Skeletal muscle satellite cell (primary cell): ENCODE measurements at regions not wholly inside any gene's neighbourhood (a gene's known extent, or its start where the extent isn't known, plus 50 kb on each side); places are given as distances from the start of the nearest gene placed in this dataset.
"Not testable (repeated sequence)": the region's sequence is repeated elsewhere in the genome, so short reads cannot be mapped to it uniquely, and the experiment has no call there.

Experiments used
- H3K27me3 ChIP-seq: 2 replicates; pipeline ENCODE4 v1.7.0; 2013; ENCODE audit warnings: low read length; ENCODE audit not compliant: control insufficient read depth, insufficient read depth
- H3K36me3 ChIP-seq: 2 replicates; pipeline ENCODE4 v1.7.0; 2013; ENCODE audit warnings: mild to moderate bottlenecking, control low read depth, low read length; ENCODE audit not compliant: insufficient read depth
- H3K4me1 ChIP-seq: 2 replicates; pipeline ENCODE4 v1.7.0; 2013; ENCODE audit warnings: low read length; ENCODE audit not compliant: control insufficient read depth, insufficient read depth
- H3K4me2 ChIP-seq: 2 replicates; pipeline ENCODE4 v1.7.0; 2013; ENCODE audit warnings: mild to moderate bottlenecking, low read length
- H3K4me3 ChIP-seq: 2 replicates; pipeline ENCODE4 v1.7.0; 2013; ENCODE audit warnings: low read length
- H3K9ac ChIP-seq: 2 replicates; pipeline ENCODE4 v1.7.0; 2013; ENCODE audit warnings: mild to moderate bottlenecking, low read depth, low read length, moderate library complexity
- H3K9me3 ChIP-seq: replicated peaks from 2 replicates; pipeline ENCODE4 v1.7.0; 2013; ENCODE audit warnings: mild to moderate bottlenecking, control low read depth, low read length

- no peak overlapping the region for H3K9ac ChIP-seq
- H3K36me3 ChIP-seq, result no peaks in the 10 kb centered on the region
- H3K4me3 ChIP-seq, result no peak overlapping the region
- H3K27me3 ChIP-seq, result no peaks in the 10 kb centered on the region
- H3K4me1 ChIP-seq, result no peaks in the 10 kb centered on the region
- H3K9me3 ChIP-seq, result no peaks in the 10 kb centered on the region
- H3K4me2 ChIP-seq, result no peak overlapping the region
Observed at GRCh38 chr5:124981901-124982300, 235.5 kb upstream of the ZNF608 start.

- Histone ChIP-seq H3K4me2 (no peak overlapping the region), H3K9ac (no peak overlapping the region), H3K36me3 (no peaks in the 10 kb centered on the region), H3K4me3 (no peak overlapping the region), H3K27me3 (no peaks in the 10 kb centered on the region), H3K4me1 (no peaks in the 10 kb centered on the region), H3K9me3 (no peaks in the 10 kb centered on the region)
Observed at GRCh38 chr5:124986170-124986569, 239.7 kb upstream of the ZNF608 start.

- Histone ChIP-seq H3K9ac (no peak overlapping the region), H3K27me3 (no peaks in the 10 kb centered on the region), H3K4me1 (no peaks in the 10 kb centered on the region), H3K36me3 (no peaks in the 10 kb centered on the region), H3K9me3 (no peaks in the 10 kb centered on the region), H3K4me2 (no peak overlapping the region), H3K4me3 (no peak overlapping the region)
Observed at GRCh38 chr5:124986667-124987066, 240.2 kb upstream of the ZNF608 start.

- not testable (repeated sequence) for H3K9me3 ChIP-seq, H3K4me3 ChIP-seq, H3K36me3 ChIP-seq, H3K4me1 ChIP-seq, H3K4me2 ChIP-seq, H3K9ac ChIP-seq, H3K27me3 ChIP-seq
Observed at GRCh38 chr5:124987786-124988185, 241.3 kb upstream of the ZNF608 start.

- no peaks in the 10 kb centered on the region for H3K9me3 ChIP-seq
- H3K4me3 ChIP-seq, result no peak overlapping the region
- H3K27me3 ChIP-seq, result no peaks in the 10 kb centered on the region
- no peaks in the 10 kb centered on the region for H3K4me1 ChIP-seq
- H3K36me3 ChIP-seq, result no peaks in the 10 kb centered on the region
- H3K4me2 ChIP-seq, result no peak overlapping the region
- H3K9ac ChIP-seq, result no peak overlapping the region
Observed at GRCh38 chr5:124990723-124991122, 244.3 kb upstream of the ZNF608 start.

- Histone ChIP-seq H3K4me1 (no peaks in the 10 kb centered on the region), H3K4me3 (no peak overlapping the region), H3K4me2 (no peak overlapping the region), H3K36me3 (no peaks in the 10 kb centered on the region), H3K27me3 (no peaks in the 10 kb centered on the region), H3K9me3 (no peaks in the 10 kb centered on the region), H3K9ac (no peak overlapping the region)
Observed at GRCh38 chr5:124995421-124995820, 249.0 kb upstream of the ZNF608 start.

GRCh38 chr5:124996023-124996763 is 249.8 kb upstream of the ZNF608 start:
- H3K4me3 ChIP-seq, result no peak overlapping the region
- H3K27me3 ChIP-seq, result no peaks in the 10 kb centered on the region
- no peak overlapping the region for H3K9ac ChIP-seq
- H3K9me3 ChIP-seq, result no peaks in the 10 kb centered on the region
- no peaks in the 10 kb centered on the region for H3K36me3 ChIP-seq
- H3K4me1 ChIP-seq, result no peaks in the 10 kb centered on the region
- H3K4me2 ChIP-seq, result no peak overlapping the region

- no peak overlapping the region for H3K4me3 ChIP-seq
- no peaks in the 10 kb centered on the region for H3K36me3 ChIP-seq
- H3K4me1 ChIP-seq, result no peaks in the 10 kb centered on the region
- H3K9me3 ChIP-seq, result no peaks in the 10 kb centered on the region
- H3K9ac ChIP-seq, result no peak overlapping the region
- no peaks in the 10 kb centered on the region for H3K27me3 ChIP-seq
- no peak overlapping the region for H3K4me2 ChIP-seq
Observed at GRCh38 chr5:124996764-124997077, 250.3 kb upstream of the ZNF608 start.

GRCh38 chr5:124997186-124997893 is 250.9 kb upstream of the ZNF608 start:
- no peak overlapping the region for H3K4me3 ChIP-seq
- no peak overlapping the region for H3K4me2 ChIP-seq
- H3K27me3 ChIP-seq, result no peaks in the 10 kb centered on the region
- no peaks in the 10 kb centered on the region for H3K9me3 ChIP-seq
- H3K36me3 ChIP-seq, result no peaks in the 10 kb centered on the region
- H3K9ac ChIP-seq, result no peak overlapping the region
- no peaks in the 10 kb centered on the region for H3K4me1 ChIP-seq

- H3K4me2 ChIP-seq, result no peak overlapping the region
- H3K9ac ChIP-seq, result no peak overlapping the region
- no peak overlapping the region for H3K4me3 ChIP-seq
- no peaks in the 10 kb centered on the region for H3K36me3 ChIP-seq
- H3K4me1 ChIP-seq, result no peaks in the 10 kb centered on the region
- no peaks in the 10 kb centered on the region for H3K9me3 ChIP-seq
- no peaks in the 10 kb centered on the region for H3K27me3 ChIP-seq
Observed at GRCh38 chr5:124998520-124998919, 252.1 kb upstream of the ZNF608 start.

- Histone ChIP-seq H3K4me3 (no peak overlapping the region), H3K4me2 (no peak overlapping the region), H3K4me1 (no peaks in the 10 kb centered on the region), H3K27me3 (no peaks in the 10 kb centered on the region), H3K9ac (no peak overlapping the region), H3K9me3 (no peaks in the 10 kb centered on the region), H3K36me3 (no peaks in the 10 kb centered on the region)
Observed at GRCh38 chr5:125002727-125003598, 256.5 kb upstream of the ZNF608 start.
